Uterus (tissue), 3 donors: ENCODE measurements at regions not wholly inside any gene's neighbourhood (a gene's known extent, or its start where the extent isn't known, plus 50 kb on each side); places are given as distances from the start of the nearest gene placed in this dataset.

Source experiments
- DNase-seq, 2 donors: peaks; one replicate each; pipeline ENCODE4 v3.0.0-alpha.2; 2019 to 2020
- H3K27ac ChIP-seq, 2 donors: fragments of 200-600 bp; sonication (generic); 1 replicate in 1 of 2; 2 replicates in 1 of 2; pipeline ENCODE4 v1.5.1; 2016 to 2018
- H3K27me3 ChIP-seq, 2 donors: fragments of 200-600 bp; sonication (generic); one replicate each; pipeline ENCODE4 v1.5.1; 2018 to 2019; ENCODE audit warnings: control low read depth in 1 of 2
- H3K36me3 ChIP-seq, 2 donors: fragments of 200-600 bp; sonication (generic); one replicate each; pipeline ENCODE4 v1.5.1; 2019; ENCODE audit warnings: control low read depth in 1 of 2
- H3K4me1 ChIP-seq, 2 donors: fragments of 200-600 bp; sonication (generic); one replicate each; pipeline ENCODE4 v1.5.1; 2018 to 2019; ENCODE audit warnings: control low read depth in 1 of 2
- H3K4me3 ChIP-seq, 2 donors: fragments of 200-600 bp; sonication (generic); 1 replicate in 1 of 2; 2 replicates in 1 of 2; pipeline ENCODE4 v1.5.1; 2018 to 2019; ENCODE audit warnings: mild to moderate bottlenecking in 1 of 2
- H3K9me3 ChIP-seq, 2 donors: fragments of 200-600 bp; sonication (generic); one replicate each; pipeline ENCODE4 v1.5.1; 2019; ENCODE audit warnings: control low read depth in 1 of 2
- CTCF ChIP-seq, 4 experiments: fragments of 200-600 bp in 2 of 4; fragments of 450-650 bp in 2 of 4; sonication (generic) in 2 of 4; IDR thresholded peaks; one replicate each; pipeline ENCODE4 v1.5.1; 2016 to 2019; ENCODE audit warnings: antibody characterized with exemption in 4 of 4, mild to moderate bottlenecking in 2 of 4, moderate library complexity in 1 of 4
- POLR2A ChIP-seq, 2 donors: fragments of 450-650 bp; IDR thresholded peaks; one replicate each; pipeline ENCODE4 v1.6.1; 2016; ENCODE audit warnings: antibody characterized with exemption in 2 of 2, mild to moderate bottlenecking in 1 of 2, moderate library complexity in 1 of 2
- intact Hi-C: fragments of 100-400 bp; cut with DNase I; formaldehyde crosslinking; loops from one replicate; pipeline ENCODE4 v1.15.1; 2023; ENCODE audit warnings: low total_unique reads
- donor health status: DM: yes; HTN: yes; CAD: no.

- H3K27ac ChIP-seq, result no peak overlapping the region
- H3K9me3 ChIP-seq, result no peaks in the 10 kb centered on the region
- no peak for DNase-seq
- H3K4me3 ChIP-seq, result no peak overlapping the region
- no peaks in the 10 kb centered on the region for H3K27me3 ChIP-seq
- intact Hi-C loops, result no loop called here
- H3K36me3 ChIP-seq, result no peaks in the 10 kb centered on the region
- H3K4me1 ChIP-seq, result no peaks in the 10 kb centered on the region
- TF ChIP-seq CTCF (IDR thresholded peaks at IDR 0.05) (no peak), POLR2A (IDR thresholded peaks at IDR 0.05) (no peak)
Observed at GRCh38 chr6:24051942-24052589, 73.9 kb upstream of the NRSN1 start.

- Histone ChIP-seq H3K4me3 (no peak overlapping the region), H3K9me3 (no peaks in the 10 kb centered on the region), H3K36me3 (no peaks in the 10 kb centered on the region), H3K27ac (no peak overlapping the region), H3K27me3 (no peaks in the 10 kb centered on the region), H3K4me1 (no peaks in the 10 kb centered on the region)
- no peak for DNase-seq
- intact Hi-C loops, result no loop called here
- TF ChIP-seq CTCF (IDR thresholded peaks at IDR 0.05), result no peak
- no peak for TF ChIP-seq POLR2A (IDR thresholded peaks at IDR 0.05)
Observed at GRCh38 chr6:24052590-24052961, 73.4 kb upstream of the NRSN1 start.

GRCh38 chr6:24053057-24053456 is 73.0 kb upstream of the NRSN1 start:
- DNase-seq, result no peak
- TF ChIP-seq CTCF (IDR thresholded peaks at IDR 0.05) (no peak), POLR2A (IDR thresholded peaks at IDR 0.05) (no peak)
- no peaks in the 10 kb centered on the region for H3K9me3 ChIP-seq
- no peaks in the 10 kb centered on the region for H3K4me1 ChIP-seq
- no peaks in the 10 kb centered on the region for H3K36me3 ChIP-seq
- H3K27ac ChIP-seq, result no peak overlapping the region
- H3K27me3 ChIP-seq, result no peaks in the 10 kb centered on the region
- intact Hi-C loops, result no loop called here
- H3K4me3 ChIP-seq, result no peak overlapping the region

- intact Hi-C loops, result no loop called here
- H3K27ac ChIP-seq, result no peak overlapping the region
Observed at GRCh38 chr6:24054388-24054787, 71.6 kb upstream of the NRSN1 start.

GRCh38 chr6:24056567-24056966 is 69.4 kb upstream of the NRSN1 start:
- no peaks in the 10 kb centered on the region for H3K9me3 ChIP-seq
- TF ChIP-seq CTCF (IDR thresholded peaks at IDR 0.05), result no peak
- TF ChIP-seq POLR2A (IDR thresholded peaks at IDR 0.05), result no peak
- H3K36me3 ChIP-seq, result no peaks in the 10 kb centered on the region
- no peak for DNase-seq
- no peak overlapping the region for H3K4me3 ChIP-seq
- H3K4me1 ChIP-seq, result no peaks in the 10 kb centered on the region
- H3K27me3 ChIP-seq, result no peaks in the 10 kb centered on the region
- H3K27ac ChIP-seq, result no peak overlapping the region
- intact Hi-C loops, result no loop called here

More at GRCh38 chr6:24054388-24054787, 71.6 kb upstream of the NRSN1 start:
- Histone ChIP-seq H3K27me3 (no peaks in the 10 kb centered on the region), H3K4me3 (no peak overlapping the region), H3K36me3 (no peaks in the 10 kb centered on the region), H3K9me3 (no peaks in the 10 kb centered on the region), H3K4me1 (no peaks in the 10 kb centered on the region)
- no peak for TF ChIP-seq CTCF (IDR thresholded peaks at IDR 0.05)
- TF ChIP-seq POLR2A (IDR thresholded peaks at IDR 0.05), result no peak
- no peak for DNase-seq
